GM12892 (cell line): ENCODE measurements at regions not wholly inside any gene's neighbourhood (a gene's known extent, or its start where the extent isn't known, plus 50 kb on each side); places are given as distances from the start of the nearest gene placed in this dataset.

Source experiments
- POLR2A ChIP-seq: IDR thresholded peaks from 2 replicates; pipeline ENCODE4 v1.6.1; 2011; ENCODE audit warnings: low read depth, low read length, control low read depth
- POLR2AphosphoS5 ChIP-seq: IDR thresholded peaks from 2 replicates; pipeline ENCODE4 v1.6.1; 2011; ENCODE audit warnings: low read depth, low read length, control low read depth

GRCh38 chr18:76277801-76278200 lies 217.2 kb downstream of the ZNF516 start:
- TF ChIP-seq POLR2A (no peak), POLR2AphosphoS5 (no peak)
